ENCODE measurements at regions not wholly inside any gene's neighbourhood (a gene's known extent, or its start where the extent isn't known, plus 50 kb on each side); places are given as distances from the start of the nearest gene placed in this dataset.

- H3K4me3 ChIP-seq (replicated peaks in 1 of 3), result no peak overlapping the region
- H3K27ac ChIP-seq, result no peak overlapping the region
- no peaks in the 10 kb centered on the region for H3K9me3 ChIP-seq
- H3K36me3 ChIP-seq, result no peaks in the 10 kb centered on the region
- TF ChIP-seq POLR2A (IDR thresholded peaks at IDR 0.05), result no peak
- TF ChIP-seq, protein P1, sequence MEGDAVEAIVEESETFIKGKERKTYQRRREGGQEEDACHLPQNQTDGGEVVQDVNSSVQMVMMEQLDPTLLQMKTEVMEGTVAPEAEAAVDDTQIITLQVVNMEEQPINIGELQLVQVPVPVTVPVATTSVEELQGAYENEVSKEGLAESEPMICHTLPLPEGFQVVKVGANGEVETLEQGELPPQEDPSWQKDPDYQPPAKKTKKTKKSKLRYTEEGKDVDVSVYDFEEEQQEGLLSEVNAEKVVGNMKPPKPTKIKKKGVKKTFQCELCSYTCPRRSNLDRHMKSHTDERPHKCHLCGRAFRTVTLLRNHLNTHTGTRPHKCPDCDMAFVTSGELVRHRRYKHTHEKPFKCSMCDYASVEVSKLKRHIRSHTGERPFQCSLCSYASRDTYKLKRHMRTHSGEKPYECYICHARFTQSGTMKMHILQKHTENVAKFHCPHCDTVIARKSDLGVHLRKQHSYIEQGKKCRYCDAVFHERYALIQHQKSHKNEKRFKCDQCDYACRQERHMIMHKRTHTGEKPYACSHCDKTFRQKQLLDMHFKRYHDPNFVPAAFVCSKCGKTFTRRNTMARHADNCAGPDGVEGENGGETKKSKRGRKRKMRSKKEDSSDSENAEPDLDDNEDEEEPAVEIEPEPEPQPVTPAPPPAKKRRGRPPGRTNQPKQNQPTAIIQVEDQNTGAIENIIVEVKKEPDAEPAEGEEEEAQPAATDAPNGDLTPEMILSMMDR (IDR thresholded peaks at IDR 0.05), result no peak
- WGBS, 2 donors, result 67 to 69% methylated on average over 8 of the region's 8 CpGs
- no peaks in the 10 kb centered on the region for H3K4me1 ChIP-seq
- intact Hi-C loops (cut with DNase I), result no loop called here
- DNase-seq, result no peak
- no peaks in the 10 kb centered on the region for H3K27me3 ChIP-seq
Observed at GRCh38 chr12:98228683-98229539, 286.5 kb upstream of the TMPO start.

DNA sequence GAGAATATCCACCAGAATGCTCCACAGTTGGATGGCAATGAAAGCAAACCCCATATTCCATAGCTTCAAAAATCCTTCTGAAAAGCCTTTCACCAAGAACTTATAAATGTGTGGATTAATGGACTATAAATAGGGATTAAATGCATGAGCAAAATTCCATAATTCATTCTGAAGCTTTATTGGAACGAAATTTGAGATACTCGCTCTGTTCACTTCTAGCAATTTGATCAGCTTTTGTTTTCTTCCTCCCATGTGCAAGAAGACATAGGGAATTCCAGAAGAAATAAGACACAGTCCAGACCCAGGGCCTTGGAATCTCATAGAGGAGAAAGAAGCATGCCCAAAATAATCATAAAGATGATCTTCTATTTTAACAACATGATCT, 285.9 kb upstream of the TMPO start:
- Histone ChIP-seq H3K4me1 (no peaks in the 10 kb centered on the region), H3K36me3 (no peaks in the 10 kb centered on the region), H3K27ac (no peak overlapping the region), H3K27me3 (no peaks in the 10 kb centered on the region), H3K4me3 (replicated peaks in 1 of 3) (no peak overlapping the region), H3K9me3 (no peaks in the 10 kb centered on the region)
- intact Hi-C loops (cut with DNase I), result no loop called here
- TF ChIP-seq, protein P1 (IDR thresholded peaks at IDR 0.05), result no peak
- TF ChIP-seq POLR2A (IDR thresholded peaks at IDR 0.05), result no peak
- no peak for DNase-seq
- WGBS, 2 donors, result 86 to 89% methylated on average over 2 of the region's 2 CpGs

GRCh38 chr12:98232753-98233390, 282.5 kb upstream of the TMPO start:
- Histone ChIP-seq H3K4me1 (no peaks in the 10 kb centered on the region), H3K36me3 (no peaks in the 10 kb centered on the region), H3K27ac (no peak overlapping the region), H3K27me3 (no peaks in the 10 kb centered on the region), H3K4me3 (replicated peaks in 1 of 3) (no peak overlapping the region), H3K9me3 (no peaks in the 10 kb centered on the region)
- intact Hi-C loops (cut with DNase I), result no loop called here
- TF ChIP-seq, protein P1 (IDR thresholded peaks at IDR 0.05), result no peak
- no peak for TF ChIP-seq POLR2A (IDR thresholded peaks at IDR 0.05)
- DNase-seq, result no peak
- 86% methylated on average over 3 of the region's 3 CpGs for WGBS, 2 donors

DNA sequence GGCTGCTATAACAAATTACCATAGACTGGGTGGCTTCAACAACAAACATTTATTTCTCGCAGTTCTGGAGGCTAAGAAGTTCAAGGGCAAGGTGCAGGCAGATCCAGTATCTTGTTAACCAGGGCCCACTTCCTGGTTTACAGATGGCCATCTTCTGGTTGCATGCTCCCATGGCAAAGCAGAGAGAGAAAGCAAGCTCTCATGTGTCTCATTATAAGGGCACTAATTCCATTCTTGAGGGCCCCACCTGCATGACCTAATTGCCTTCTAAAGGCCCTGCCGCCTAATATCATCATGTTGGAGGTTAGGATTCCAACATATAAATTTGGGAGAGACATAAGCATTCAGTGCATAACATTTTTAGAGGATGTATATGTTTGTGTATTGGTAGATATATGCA, 280.1 kb upstream of the TMPO start:
- H3K27me3 ChIP-seq, result no peaks in the 10 kb centered on the region
- no peak overlapping the region for H3K4me3 ChIP-seq (replicated peaks in 1 of 3)
- H3K9me3 ChIP-seq, result no peaks in the 10 kb centered on the region
- TF ChIP-seq, protein P1 (IDR thresholded peaks at IDR 0.05), result no peak
- TF ChIP-seq POLR2A (IDR thresholded peaks at IDR 0.05), result no peak
- H3K36me3 ChIP-seq, result no peaks in the 10 kb centered on the region
- DNase-seq, result no peak
- intact Hi-C loops (cut with DNase I), result no loop called here
- WGBS, 2 donors, result 83 to 89% methylated on average over 2 of the region's 2 CpGs
- no peaks in the 10 kb centered on the region for H3K4me1 ChIP-seq
- H3K27ac ChIP-seq, result no peak overlapping the region

GRCh38 chr12:98238515-98239130, 276.8 kb upstream of the TMPO start:
- Histone ChIP-seq H3K9me3 (no peaks in the 10 kb centered on the region), H3K4me1 (no peaks in the 10 kb centered on the region), H3K4me3 (replicated peaks in 1 of 3) (no peak overlapping the region), H3K27me3 (no peaks in the 10 kb centered on the region), H3K36me3 (no peaks in the 10 kb centered on the region), H3K27ac (no peak overlapping the region)
- 78 to 81% methylated on average over 4 of the region's 4 CpGs for WGBS, 2 donors
- TF ChIP-seq POLR2A (IDR thresholded peaks at IDR 0.05), result no peak
- TF ChIP-seq, protein P1 (IDR thresholded peaks at IDR 0.05), result no peak
- DNase-seq, result no peak
- intact Hi-C loops (cut with DNase I), result no loop called here

Data from thyroid gland (tissue), 4 donors.